H1 (cell line): ENCODE measurements at regions not wholly inside any gene's neighbourhood (a gene's known extent, or its start where the extent isn't known, plus 50 kb on each side); places are given as distances from the start of the nearest gene placed in this dataset.

Experiments used
- CTCF ChIA-PET: fragments of 300-600 bp; sonication (Branson Sonifier 250); formaldehyde crosslinking; loops from one replicate; lab custom pipeline; 2021; ENCODE audit not compliant: partially characterized antibody; lab: Charles Lee
- POLR2A ChIA-PET: fragments of 300-600 bp; sonication (Branson Sonifier 250); formaldehyde crosslinking; loops from one replicate; lab custom pipeline; 2021; ENCODE audit warnings: inconsistent platforms; ENCODE audit not compliant: partially characterized antibody; lab: Charles Lee
- DNase-seq, 2 experiments: peaks; one replicate each; pipeline versions ENCODE4 v3.0.0 to v3.0.0-alpha.2; 2010 to 2022; ENCODE audit warnings: low spot score in 2 of 2, low read depth in 1 of 2, mixed read lengths in 1 of 2
- FAIRE-seq: peaks from 2 replicates; lab custom pipeline; 2011; peaks lifted over from hg19 to GRCh38; lab: Jason Lieb, UNC
- H2AFZ ChIP-seq: 2 replicates; pipeline ENCODE4 v1.8.1; 2012; ENCODE audit warnings: low read length, inconsistent platforms
- H2AK5ac ChIP-seq: 2 replicates; pipeline ENCODE4 v1.6.1; 2013; ENCODE audit warnings: low read depth, low read length
- H2BK120ac ChIP-seq: replicated peaks from 2 replicates; pipeline ENCODE3; 2013; ENCODE audit warnings: low read depth, low read length, inconsistent platforms
- H2BK12ac ChIP-seq: 2 replicates; pipeline ENCODE4 v1.6.1; 2013; ENCODE audit warnings: low read depth, low read length
- H2BK15ac ChIP-seq: 2 replicates; pipeline ENCODE4 v1.6.1; 2013; ENCODE audit warnings: low read length
- H2BK20ac ChIP-seq: 2 replicates; pipeline ENCODE4 v1.6.1; 2013; ENCODE audit warnings: low read length
- H2BK5ac ChIP-seq: 2 replicates; pipeline ENCODE4 v1.6.1; 2013; ENCODE audit warnings: low read depth, low read length
- H3K14ac ChIP-seq: 2 replicates; pipeline ENCODE4 v1.6.1; 2013; ENCODE audit warnings: inconsistent platforms; ENCODE audit not compliant: insufficient read length
- H3K18ac ChIP-seq: 2 replicates; pipeline ENCODE4 v1.6.1; 2013; ENCODE audit warnings: low read length; ENCODE audit errors: extremely low read depth
- H3K23ac ChIP-seq: 2 replicates; pipeline ENCODE4 v1.6.1; 2013; ENCODE audit warnings: inconsistent platforms; ENCODE audit not compliant: insufficient read length
- H3K23me2 ChIP-seq: 2 replicates; pipeline ENCODE4 v1.6.1; 2013; ENCODE audit warnings: low read depth, low read length
- H3K27ac ChIP-seq: 2 replicates; pipeline ENCODE4 v1.6.1; 2011; ENCODE audit warnings: low read depth, low read length, inconsistent platforms
- H3K27me3 ChIP-seq, 4 experiments: replicated peaks in 1 of 4; 1 replicate in 1 of 4; 2 replicates in 3 of 4; pipeline versions ENCODE4 v1.6.1 to v1.8.1; 2011 to 2013; ENCODE audit warnings: low read length in 3 of 4, mild to moderate bottlenecking in 3 of 4, inconsistent platforms in 2 of 4, mixed read lengths in 2 of 4, moderate library complexity in 1 of 4; ENCODE audit not compliant: control insufficient read depth in 3 of 4, insufficient read depth in 3 of 4; ENCODE audit errors: extremely low read depth in 1 of 4
- H3K36me3 ChIP-seq, 4 experiments: 2 replicates each; pipeline versions ENCODE4 v1.6.1 to v1.8.1; 2011 to 2013; ENCODE audit warnings: mild to moderate bottlenecking in 4 of 4, low read length in 3 of 4, moderate library complexity in 2 of 4, control low read depth in 1 of 4, inconsistent platforms in 1 of 4; ENCODE audit not compliant: insufficient read depth in 4 of 4, control insufficient read depth in 2 of 4
- H3K4ac ChIP-seq: replicated peaks from 2 replicates; pipeline ENCODE3; 2013; ENCODE audit warnings: low read length, low read depth, mixed read lengths, inconsistent platforms; ENCODE audit not compliant: insufficient read length
- H3K4me1 ChIP-seq, 4 experiments: replicated peaks in 1 of 4; 1 replicate in 1 of 4; 2 replicates in 3 of 4; pipeline versions ENCODE4 v1.6.1 to v1.8.1; 2011 to 2013; ENCODE audit warnings: low read length in 3 of 4, inconsistent platforms in 2 of 4, mixed read lengths in 1 of 4; ENCODE audit not compliant: insufficient read depth in 4 of 4, control insufficient read depth in 3 of 4
- H3K4me2 ChIP-seq, 2 experiments: 2 replicates each; pipeline versions ENCODE4 v1.6.1 to v1.8.1; 2011 to 2013; ENCODE audit warnings: low read depth in 2 of 2, low read length in 2 of 2, control low read depth in 1 of 2, inconsistent platforms in 1 of 2, mild to moderate bottlenecking in 1 of 2; ENCODE audit not compliant: insufficient read depth in 1 of 2
- H3K4me3 ChIP-seq, 4 experiments: fragments of 200-600, 300-600 bp in 1 of 4; sonication (generic), shearing (Covaris generic), sonication (Bioruptor Twin) in 1 of 4; 2 replicates each; pipeline versions ENCODE4 v1.5.1 to v1.8.1; 2011 to 2016; ENCODE audit warnings: low read length in 4 of 4, low read depth in 3 of 4, control low read depth in 2 of 4, inconsistent platforms in 2 of 4, mild to moderate bottlenecking in 2 of 4, mixed read lengths in 1 of 4, moderate library complexity in 1 of 4; ENCODE audit not compliant: insufficient read depth in 2 of 4; ENCODE audit errors: extremely low read depth in 1 of 4
- H3K56ac ChIP-seq: replicated peaks from 2 replicates; pipeline ENCODE3; 2013; ENCODE audit warnings: low read depth, mild to moderate bottlenecking, mixed read lengths, low read length, inconsistent platforms; ENCODE audit not compliant: insufficient read length
- H3K79me1 ChIP-seq: 2 replicates; pipeline ENCODE4 v1.6.1; 2013; ENCODE audit warnings: low read depth, low read length, control low read depth
- H3K79me2 ChIP-seq, 2 experiments: 2 replicates each; pipeline versions ENCODE4 v1.6.1 to v1.8.1; 2012 to 2013; ENCODE audit warnings: low read length in 2 of 2, mild to moderate bottlenecking in 2 of 2, inconsistent platforms in 1 of 2; ENCODE audit not compliant: insufficient read depth in 2 of 2, control insufficient read depth in 1 of 2
- H3K9ac ChIP-seq, 4 experiments: replicated peaks in 1 of 4; 1 replicate in 1 of 4; 2 replicates in 3 of 4; pipeline versions ENCODE4 v1.6.1 to v1.8.1; 2011 to 2013; ENCODE audit warnings: low read depth in 3 of 4, low read length in 3 of 4, control low read depth in 2 of 4, mild to moderate bottlenecking in 2 of 4, moderate library complexity in 2 of 4, inconsistent platforms in 1 of 4; ENCODE audit errors: extremely low read depth in 1 of 4
- H3K9me3 ChIP-seq, 2 experiments: 2 replicates each; pipeline versions ENCODE4 v1.6.1 to v1.8.1; 2012 to 2013; ENCODE audit warnings: mild to moderate bottlenecking in 2 of 2, moderate library complexity in 2 of 2, control low read depth in 1 of 2, inconsistent platforms in 1 of 2, low read depth in 1 of 2, low read length in 1 of 2, mixed read lengths in 1 of 2; ENCODE audit not compliant: insufficient read depth in 2 of 2
- H4K20me1 ChIP-seq, 2 experiments: replicated peaks in 1 of 2; 2 replicates each; pipeline versions ENCODE3 to v1.8.1; 2011 to 2013; ENCODE audit warnings: inconsistent platforms in 2 of 2, low read length in 2 of 2, mild to moderate bottlenecking in 1 of 2; ENCODE audit not compliant: insufficient read depth in 2 of 2, control insufficient read depth in 1 of 2
- H4K5ac ChIP-seq: 2 replicates; pipeline ENCODE4 v1.6.1; 2013; ENCODE audit warnings: low read length, low read depth, mixed read lengths, inconsistent platforms; ENCODE audit not compliant: insufficient read length
- H4K8ac ChIP-seq: 2 replicates; pipeline ENCODE4 v1.8.0; 2013; ENCODE audit warnings: mild to moderate bottlenecking, moderate library complexity, low read length, inconsistent platforms; ENCODE audit not compliant: insufficient read depth; ENCODE audit errors: extremely low read depth
- H4K91ac ChIP-seq: replicated peaks from 2 replicates; pipeline ENCODE3; 2013; ENCODE audit warnings: low read length, mixed read lengths, inconsistent platforms; ENCODE audit not compliant: insufficient read length
- ATF3 ChIP-seq: IDR thresholded peaks from 2 replicates; pipeline ENCODE4 v1.6.1; 2011; ENCODE audit warnings: low read depth, mild to moderate bottlenecking, low read length; ENCODE audit not compliant: insufficient read depth
- CTBP2 ChIP-seq: IDR thresholded peaks from 2 replicates; pipeline ENCODE4 v1.7.0; 2011; ENCODE audit warnings: borderline replicate concordance, mild to moderate bottlenecking, moderate library complexity, mixed read lengths, low read length; ENCODE audit not compliant: insufficient read depth, insufficient read length
- EP300 ChIP-seq, 2 experiments: IDR thresholded peaks; 1 replicate in 1 of 2; 2 replicates in 1 of 2; pipeline ENCODE4 v1.6.1; 2011 to 2012; ENCODE audit warnings: low read depth in 2 of 2, low read length in 2 of 2, mild to moderate bottlenecking in 2 of 2, borderline replicate concordance in 1 of 2, inconsistent platforms in 1 of 2, moderate library complexity in 1 of 2
- GABPA ChIP-seq: IDR thresholded peaks from 2 replicates; pipeline ENCODE4 v1.6.1; 2011; ENCODE audit warnings: mild to moderate bottlenecking, low read length, moderate library complexity, borderline replicate concordance; ENCODE audit not compliant: insufficient read depth
- KDM1A ChIP-seq: fragments of 200-600, 300-600 bp; sonication (generic); IDR thresholded peaks from 2 replicates; pipeline ENCODE4 v1.7.1; 2016; ENCODE audit warnings: mild to moderate bottlenecking, low read length, borderline replicate concordance
- KDM4A ChIP-seq: IDR thresholded peaks from one replicate; pipeline ENCODE4 v1.7.1; 2012; ENCODE audit warnings: low read depth, mild to moderate bottlenecking, moderate library complexity, low read length, inconsistent platforms; ENCODE audit not compliant: severe bottlenecking
- MAFK ChIP-seq: IDR thresholded peaks from 2 replicates; pipeline ENCODE4 v1.6.1; 2012; ENCODE audit warnings: low read depth, mild to moderate bottlenecking, improper control_type of control experiment, low read length
- PHF8 ChIP-seq: fragments of 200-600 bp; sonication (generic); conservative IDR thresholded peaks from 2 replicates; pipeline ENCODE4 v1.7.1; 2012; ENCODE audit warnings: low read depth, mild to moderate bottlenecking, inconsistent platforms, low read length, moderate library complexity
- SIX5 ChIP-seq: IDR thresholded peaks from 2 replicates; pipeline ENCODE4 v1.6.1; 2011; ENCODE audit warnings: mild to moderate bottlenecking, low read depth, low read length
- SP2 ChIP-seq: IDR thresholded peaks from 2 replicates; pipeline ENCODE4 v1.6.1; 2012; ENCODE audit warnings: mild to moderate bottlenecking, low read length, inconsistent platforms
- SP4 ChIP-seq: IDR thresholded peaks from 2 replicates; pipeline ENCODE4 v1.6.1; 2012; ENCODE audit warnings: low read length, inconsistent platforms
- WGBS, 2 experiments: shearing (Covaris generic) in 1 of 2; methylation state at CpG; one replicate each; pipeline versions ENCODE4 v1.1.6 to v1.1.7; 2013 to 2015; ENCODE audit warnings: low lambda C conversion rate in 2 of 2, mixed read lengths in 2 of 2, inconsistent platforms in 1 of 2, low coverage in 1 of 2, missing lambda C conversion rate in 1 of 2; ENCODE audit not compliant: insufficient replicate concordance in 2 of 2, insufficient coverage in 1 of 2, insufficient read length in 1 of 2; ENCODE audit errors: extremely low coverage in 1 of 2, missing lambda C conversion rate in 1 of 2; 5-methylcytosine and 5-hydroxymethylcytosine counted together

GRCh38 chr22:49179886-49180682 is 647.6 kb downstream of the BRD1 start:
- POLR2A ChIA-PET = no interaction called here
- H3K18ac ChIP-seq = no peak overlapping the region; the same call in 1 of the 2 replicates

More at GRCh38 chr22:49179886-49180682, 647.6 kb downstream of the BRD1 start:
- no peak overlapping the region for H4K8ac ChIP-seq
- H3K27me3 ChIP-seq = no peaks in the 10 kb centered on the region; a peak in 1 of 7 replicates
- no peak overlapping the region for H3K4me3 ChIP-seq
- H3K4ac ChIP-seq = no peak overlapping the region
- H2BK15ac ChIP-seq = no peak overlapping the region
- no peaks in the 10 kb centered on the region for H3K79me2 ChIP-seq
- H2BK5ac ChIP-seq = no peak overlapping the region
- FAIRE-seq = no peak
- H2BK20ac ChIP-seq = no peak overlapping the region
- H2AK5ac ChIP-seq = no peak overlapping the region
- H3K14ac ChIP-seq = no peak overlapping the region
- H4K91ac ChIP-seq = peak overlapping the region; percentile 19
- no peak overlapping the region for H3K9ac ChIP-seq
- H3K27ac ChIP-seq = no peak overlapping the region
- H3K36me3 ChIP-seq = no peaks in the 10 kb centered on the region
- no peak overlapping the region for H3K23ac ChIP-seq
- no peaks in the 10 kb centered on the region for H3K79me1 ChIP-seq
- no peak for TF ChIP-seq KDM4A
- no peak for TF ChIP-seq SP4
- TF ChIP-seq SIX5 = no peak
- no peak for TF ChIP-seq SP2
- TF ChIP-seq EP300 (IDR thresholded peaks at IDR 0.05; ENCODE audit: borderline replicate concordance in 1 of 2, low read depth in 2 of 2, low read length in 2 of 2) = no peak
- no peak for TF ChIP-seq ATF3
- no peak for TF ChIP-seq KDM1A
- no peak for TF ChIP-seq GABPA
- no peak for TF ChIP-seq PHF8
- no peak for TF ChIP-seq MAFK
- no peak for TF ChIP-seq CTBP2
- H2AFZ ChIP-seq = no peak overlapping the region
- 92% methylated on average over 19 of the region's 19 CpGs; no CpG with 5 or more reads in 1 of the 2 experiments for whole genome bisulfite sequencing, 2 experiments
- H4K20me1 ChIP-seq = no peaks in the 10 kb centered on the region
- no peak for DNase-seq
- no peak overlapping the region for H3K56ac ChIP-seq
- no peak overlapping the region for H3K4me2 ChIP-seq
- H3K9me3 ChIP-seq = no peaks in the 10 kb centered on the region
- H3K23me2 ChIP-seq = peaks cover under 1% of the 10 kb centered on the region; the same call in 1 of the 2 replicates
- H2BK120ac ChIP-seq = no peak overlapping the region
- no peak overlapping the region for H4K5ac ChIP-seq
- CTCF ChIA-PET = interaction anchor here (1.0 to 1.7 kb wide), 2 partner anchors 114 to 125 kb away, joined by 4 to 6 read pairs; no protein-coding TSS in a partner anchor
- H2BK12ac ChIP-seq = no peak overlapping the region
- no peaks in the 10 kb centered on the region; a peak in 1 of 7 replicates for H3K4me1 ChIP-seq
